CD14-positive monocyte (primary cell): ENCODE measurements at regions not wholly inside any gene's neighbourhood (a gene's known extent, or its start where the extent isn't known, plus 50 kb on each side); places are given as distances from the start of the nearest gene placed in this dataset.

Source experiments
- DNase-seq, 3 donors: peaks; one replicate each; pipeline ENCODE4 v3.0.0-alpha.2; 2011 to 2022
- H2AFZ ChIP-seq: 2 replicates; pipeline ENCODE4 v1.6.0; 2012; ENCODE audit warnings: mild to moderate bottlenecking, low read depth, low read length, inconsistent platforms; ENCODE audit not compliant: insufficient read depth, poor library complexity, severe bottlenecking
- H3K27ac ChIP-seq, 2 donors: 1 replicate in 1 of 2; 2 replicates in 1 of 2; pipeline ENCODE4 v1.5.1; 2012 to 2013; ENCODE audit warnings: low read length in 2 of 2, control low read depth in 1 of 2, inconsistent platforms in 1 of 2, low read depth in 1 of 2, mild to moderate bottlenecking in 1 of 2
- H3K27me3 ChIP-seq, 2 donors: one replicate each; pipeline versions ENCODE4 v1.6.0 to v1.6.1; 2011 to 2013; ENCODE audit warnings: low read length in 2 of 2; ENCODE audit not compliant: control insufficient read depth in 2 of 2, insufficient read depth in 2 of 2
- H3K36me3 ChIP-seq, 2 donors: replicated peaks in 1 of 2; 1 replicate in 1 of 2; 2 replicates in 1 of 2; pipeline versions ENCODE4 v1.5.1 to v1.6.1; 2012 to 2013; ENCODE audit warnings: low read length in 2 of 2, control low read depth in 1 of 2, inconsistent platforms in 1 of 2, mild to moderate bottlenecking in 1 of 2; ENCODE audit not compliant: insufficient read depth in 2 of 2, control insufficient read depth in 1 of 2
- H3K4me1 ChIP-seq, 2 donors: 1 replicate in 1 of 2; 2 replicates in 1 of 2; pipeline versions ENCODE4 v1.5.1 to v1.6.1; 2012 to 2013; ENCODE audit warnings: low read length in 2 of 2, control low read depth in 1 of 2, inconsistent platforms in 1 of 2, mild to moderate bottlenecking in 1 of 2, moderate library complexity in 1 of 2; ENCODE audit not compliant: insufficient read depth in 2 of 2, control insufficient read depth in 1 of 2
- H3K4me2 ChIP-seq: replicated peaks from 2 replicates; pipeline ENCODE3; 2012; ENCODE audit warnings: low read length, moderate library complexity, mild to moderate bottlenecking; ENCODE audit not compliant: poor library complexity, severe bottlenecking; ENCODE audit errors: extremely low read depth
- H3K4me3 ChIP-seq, 3 experiments: fragments of 200-600 bp in 1 of 3; sonication (generic) in 1 of 3; replicated peaks in 1 of 3; 1 replicate in 2 of 3; 2 replicates in 1 of 3; pipeline ENCODE4 v1.5.1; 2011 to 2013; ENCODE audit warnings: low read length in 3 of 3, mild to moderate bottlenecking in 3 of 3, control low read depth in 2 of 3, low read depth in 2 of 3, inconsistent platforms in 1 of 3, moderate library complexity in 1 of 3
- H3K79me2 ChIP-seq: 2 replicates; pipeline ENCODE4 v1.6.0; 2012; ENCODE audit warnings: mild to moderate bottlenecking, control low read depth, inconsistent platforms, low read length, moderate library complexity; ENCODE audit not compliant: insufficient read depth
- H3K9ac ChIP-seq: 2 replicates; pipeline ENCODE4 v1.6.0; 2017; ENCODE audit warnings: low read length, mild to moderate bottlenecking; ENCODE audit not compliant: insufficient read depth, poor library complexity, severe bottlenecking
- H3K9me3 ChIP-seq, 2 donors: replicated peaks in 1 of 2; 1 replicate in 1 of 2; 2 replicates in 1 of 2; pipeline versions ENCODE4 v1.5.1 to v1.6.1; 2012 to 2013; ENCODE audit warnings: low read length in 2 of 2, control low read depth in 1 of 2; ENCODE audit not compliant: control insufficient read depth in 1 of 2, insufficient read depth in 1 of 2
- H4K20me1 ChIP-seq: 2 replicates; pipeline ENCODE4 v1.6.0; 2012; ENCODE audit warnings: mild to moderate bottlenecking, low read length, control low read depth, moderate library complexity; ENCODE audit not compliant: insufficient read depth
- H3K27ac Mint-ChIP-seq, 7 donors: one replicate each; pipeline ENCODE4 v1.8.0; 2020; ENCODE audit warnings: mild to moderate bottlenecking in 7 of 7, mixed read lengths in 7 of 7, moderate library complexity in 6 of 7, inconsistent platforms in 2 of 7
- H3K27me3 Mint-ChIP-seq, 3 donors: one replicate each; pipeline ENCODE4 v1.8.0; 2021 to 2022; ENCODE audit warnings: low read depth in 3 of 3, mild to moderate bottlenecking in 3 of 3, mixed read lengths in 3 of 3, moderate library complexity in 3 of 3, inconsistent platforms in 1 of 3
- H3K36me3 Mint-ChIP-seq, 2 donors: one replicate each; pipeline ENCODE4 v1.8.0; 2020; ENCODE audit warnings: mixed read lengths in 2 of 2, inconsistent platforms in 1 of 2, mild to moderate bottlenecking in 1 of 2
- H3K4me1 Mint-ChIP-seq: one replicate; pipeline ENCODE4 v1.8.0; 2020; ENCODE audit warnings: mild to moderate bottlenecking, mixed read lengths
- H3K4me3 Mint-ChIP-seq, 2 donors: one replicate each; pipeline ENCODE4 v1.8.0; 2020; ENCODE audit warnings: mild to moderate bottlenecking in 2 of 2, mixed read lengths in 2 of 2, moderate library complexity in 1 of 2
- H3K9me3 Mint-ChIP-seq, 7 donors: one replicate each; pipeline ENCODE4 v1.8.0; 2020 to 2022; ENCODE audit warnings: mixed read lengths in 7 of 7, mild to moderate bottlenecking in 6 of 7, moderate library complexity in 6 of 7, inconsistent platforms in 2 of 7
- CTCF ChIP-seq: fragments of 200-600 bp; IDR thresholded peaks from one replicate; pipeline ENCODE4 v1.8.0; 2022; ENCODE audit warnings: antibody characterized with exemption, mild to moderate bottlenecking
- WGBS: methylation state at CpG from one replicate; pipeline ENCODE4 v1.1.5; 2013; ENCODE audit warnings: missing lambda C conversion rate; ENCODE audit not compliant: insufficient coverage; 5-methylcytosine and 5-hydroxymethylcytosine counted together
- intact Hi-C, 2 donors: fragments of 100-400 bp; cut with micrococcal nuclease; formaldehyde crosslinking; loops; one replicate each; pipeline versions ENCODE4 v1.15.0 to v1.15.1; 2023

- Mint-ChIP-seq H3K36me3 (peaks cover 0 to 4% of the 10 kb centered on the region in 2 donors), H3K4me3 (no peak overlapping the region), H3K4me1 (peaks cover 21% of the 10 kb centered on the region), H3K27me3 (no peaks in the 10 kb centered on the region), H3K27ac (peak overlapping the region in 2 of 7 donors; percentile 56 to 68), H3K9me3 (peaks cover 0 to 2% (median 0%) of the 10 kb centered on the region in 7 donors)
- Histone ChIP-seq H3K27me3 (no peaks in the 10 kb centered on the region), H3K79me2 (no peaks in the 10 kb centered on the region), H4K20me1 (no peaks in the 10 kb centered on the region), H2AFZ (peak overlapping the region; percentile 12), H3K4me3 (no peak overlapping the region), H3K27ac (peak overlapping the region in 1 of 2 donors; percentile 52), H3K4me1 (peaks cover 15 to 24% of the 10 kb centered on the region in 2 donors), H3K9ac (no peak overlapping the region), H3K36me3 (no peaks in the 10 kb centered on the region), H3K4me2 (no peak overlapping the region), H3K9me3 (no peaks in the 10 kb centered on the region)
- 50% methylated on average over 1 of the region's 2 CpGs for WGBS
- intact Hi-C loops: no loop called here
- DNase-seq: peak; percentile 43 to 55 (median 47)
- no peak for TF ChIP-seq CTCF
These were observed 107.8 kb upstream of the BOC start for GRCh38 chr3:113103588-113103987.

- H3K79me2 ChIP-seq: no peaks in the 10 kb centered on the region
- Mint-ChIP-seq H3K27me3 (no peaks in the 10 kb centered on the region), H3K9me3 (peaks cover 0 to 2% (median 0%) of the 10 kb centered on the region in 7 donors), H3K4me1 (peaks cover 21% of the 10 kb centered on the region), H3K27ac (no peak overlapping the region), H3K4me3 (no peak overlapping the region), H3K36me3 (peaks cover 0 to 4% of the 10 kb centered on the region in 2 donors)
- no peak overlapping the region for H3K4me3 ChIP-seq
- H3K9me3 ChIP-seq: no peaks in the 10 kb centered on the region
- TF ChIP-seq CTCF: no peak
- WGBS: 64% methylated on average over 3 of the region's 11 CpGs
- peaks cover 15 to 24% of the 10 kb centered on the region in 2 donors for H3K4me1 ChIP-seq
- no peaks in the 10 kb centered on the region for H3K27me3 ChIP-seq
- no peak overlapping the region for H3K4me2 ChIP-seq
- H4K20me1 ChIP-seq: no peaks in the 10 kb centered on the region
- H2AFZ ChIP-seq: no peak overlapping the region
- no peak overlapping the region for H3K27ac ChIP-seq
- no peak for DNase-seq
- H3K36me3 ChIP-seq: no peaks in the 10 kb centered on the region
- no peak overlapping the region for H3K9ac ChIP-seq
- intact Hi-C loops: no loop called here
These were observed 106.8 kb upstream of the BOC start for GRCh38 chr3:113104357-113105092.
